Endothelial cell (in vitro differentiated cells): ENCODE measurements at regions not wholly inside any gene's neighbourhood (a gene's known extent, or its start where the extent isn't known, plus 50 kb on each side); places are given as distances from the start of the nearest gene placed in this dataset.
"Not testable (repeated sequence)": the region's sequence is repeated elsewhere in the genome, so short reads cannot be mapped to it uniquely, and the experiment has no call there.

Experiments used
- DNase-seq: peaks from one replicate; pipeline ENCODE4 v3.0.0; 2021; ENCODE audit warnings: low spot score
- H3K27ac Mint-ChIP-seq: one replicate; pipeline ENCODE4 v1.8.0; 2021; ENCODE audit warnings: mixed read lengths, inconsistent platforms; ENCODE audit not compliant: unreplicated experiment
- H3K27me3 Mint-ChIP-seq: one replicate; pipeline ENCODE4 v1.8.0; 2021; ENCODE audit warnings: mild to moderate bottlenecking, moderate library complexity, mixed read lengths, inconsistent platforms; ENCODE audit not compliant: unreplicated experiment
- H3K36me3 Mint-ChIP-seq: one replicate; pipeline ENCODE4 v1.8.0; 2021; ENCODE audit warnings: mild to moderate bottlenecking, low read depth, mixed read lengths, inconsistent platforms; ENCODE audit not compliant: unreplicated experiment
- H3K4me1 Mint-ChIP-seq: one replicate; pipeline ENCODE4 v1.8.0; 2021; ENCODE audit warnings: mild to moderate bottlenecking, mixed read lengths, inconsistent platforms; ENCODE audit not compliant: unreplicated experiment
- H3K4me3 Mint-ChIP-seq: one replicate; pipeline ENCODE4 v1.8.0; 2021; ENCODE audit warnings: mild to moderate bottlenecking, mixed read lengths, inconsistent platforms; ENCODE audit not compliant: unreplicated experiment
- H3K9me3 Mint-ChIP-seq: one replicate; pipeline ENCODE4 v1.8.0; 2021; ENCODE audit warnings: mixed read lengths, inconsistent platforms; ENCODE audit not compliant: unreplicated experiment
- TF ChIP-seq, protein P1 (sequence below): fragments of 200-600 bp; sonication (generic); IDR thresholded peaks from one replicate; pipeline ENCODE4 v1.5.0; 2021; ENCODE audit warnings: antibody characterized with exemption; ENCODE audit not compliant: unreplicated experiment

DNA sequence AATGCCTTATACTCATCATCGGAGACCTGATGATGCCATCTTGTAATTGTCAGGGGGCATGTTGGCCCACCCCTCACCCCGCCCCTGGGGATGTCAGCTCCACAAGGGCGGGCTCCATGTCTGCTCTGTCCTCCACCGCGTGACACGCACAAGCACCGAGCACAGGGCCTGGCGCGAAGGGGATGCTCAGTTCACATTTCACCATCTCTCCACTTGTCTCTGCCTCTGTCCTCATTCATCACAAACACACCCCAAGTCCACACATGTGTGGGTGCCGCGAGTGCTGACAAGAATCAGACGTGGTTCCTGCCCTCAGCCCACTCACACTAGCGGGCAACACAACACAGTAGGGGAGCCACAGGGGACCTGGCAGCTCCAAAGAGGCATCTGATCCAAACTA lies 151.2 kb upstream of the PTPN1 start:
- Mint-ChIP-seq H3K36me3 (no peaks in the 10 kb centered on the region), H3K9me3 (no peaks in the 10 kb centered on the region), H3K27me3 (peaks cover 5% of the 10 kb centered on the region), H3K4me3 (no peak overlapping the region), H3K27ac (no peak overlapping the region), H3K4me1 (no peaks in the 10 kb centered on the region)
- DNase-seq: no peak
- TF ChIP-seq, protein P1, sequence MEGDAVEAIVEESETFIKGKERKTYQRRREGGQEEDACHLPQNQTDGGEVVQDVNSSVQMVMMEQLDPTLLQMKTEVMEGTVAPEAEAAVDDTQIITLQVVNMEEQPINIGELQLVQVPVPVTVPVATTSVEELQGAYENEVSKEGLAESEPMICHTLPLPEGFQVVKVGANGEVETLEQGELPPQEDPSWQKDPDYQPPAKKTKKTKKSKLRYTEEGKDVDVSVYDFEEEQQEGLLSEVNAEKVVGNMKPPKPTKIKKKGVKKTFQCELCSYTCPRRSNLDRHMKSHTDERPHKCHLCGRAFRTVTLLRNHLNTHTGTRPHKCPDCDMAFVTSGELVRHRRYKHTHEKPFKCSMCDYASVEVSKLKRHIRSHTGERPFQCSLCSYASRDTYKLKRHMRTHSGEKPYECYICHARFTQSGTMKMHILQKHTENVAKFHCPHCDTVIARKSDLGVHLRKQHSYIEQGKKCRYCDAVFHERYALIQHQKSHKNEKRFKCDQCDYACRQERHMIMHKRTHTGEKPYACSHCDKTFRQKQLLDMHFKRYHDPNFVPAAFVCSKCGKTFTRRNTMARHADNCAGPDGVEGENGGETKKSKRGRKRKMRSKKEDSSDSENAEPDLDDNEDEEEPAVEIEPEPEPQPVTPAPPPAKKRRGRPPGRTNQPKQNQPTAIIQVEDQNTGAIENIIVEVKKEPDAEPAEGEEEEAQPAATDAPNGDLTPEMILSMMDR: no peak

DNA sequence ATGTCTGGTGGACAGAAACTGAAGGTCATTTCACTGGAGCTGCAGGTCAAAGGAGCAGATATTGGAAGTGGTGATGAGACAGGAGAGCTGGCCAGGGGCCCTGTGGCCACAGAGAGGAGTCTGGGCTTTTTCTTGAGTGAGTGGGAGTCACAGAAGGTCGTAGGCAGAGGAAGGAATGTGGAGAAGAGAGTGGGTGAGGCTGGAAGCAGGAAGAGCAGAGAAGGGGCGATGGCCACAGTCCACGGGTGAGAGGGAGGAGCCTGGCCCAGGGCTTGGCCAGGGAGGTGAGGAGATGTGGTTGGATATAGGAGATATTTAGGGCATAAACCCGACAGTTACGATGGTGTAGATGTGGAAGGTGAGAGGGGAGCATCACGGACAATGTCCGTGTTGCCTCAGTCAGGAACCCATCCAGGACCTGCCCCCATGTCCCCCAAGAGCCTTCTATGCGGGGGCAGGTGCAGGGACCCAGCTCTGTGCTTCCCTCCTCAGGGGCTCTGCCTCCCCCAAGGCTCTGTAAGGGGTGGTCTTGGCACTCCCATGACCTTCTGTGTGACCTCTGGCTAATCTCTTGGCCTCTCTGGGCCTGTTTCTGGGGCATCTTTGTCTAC lies 150.5 kb upstream of the PTPN1 start:
- no peaks in the 10 kb centered on the region for H3K9me3 Mint-ChIP-seq
- no peaks in the 10 kb centered on the region for H3K4me1 Mint-ChIP-seq
- no peak overlapping the region for H3K27ac Mint-ChIP-seq

DNA sequence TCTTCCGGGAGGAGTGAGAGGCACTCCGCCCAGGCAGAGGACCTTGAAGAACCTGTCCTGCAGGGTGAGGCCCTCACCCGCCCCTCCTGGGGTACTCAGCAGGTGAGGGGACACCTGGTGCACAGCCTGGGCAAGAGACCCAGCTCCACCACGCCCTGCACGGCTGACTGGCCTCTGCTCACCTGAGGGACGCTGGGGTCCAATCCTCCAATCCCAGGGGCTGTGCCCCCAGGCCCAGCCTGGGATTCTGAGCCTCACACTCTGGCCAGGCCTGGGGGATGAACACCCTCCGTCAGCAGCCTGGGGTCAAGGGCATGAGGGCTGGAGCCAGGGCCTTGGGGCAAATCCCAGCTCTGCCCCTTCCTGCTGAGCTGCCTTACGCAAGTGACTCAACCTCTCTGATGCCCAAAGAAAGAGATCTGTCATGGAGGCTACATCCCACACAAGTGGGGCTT lies 149.9 kb upstream of the PTPN1 start:
- TF ChIP-seq, protein P1: no peak
- Mint-ChIP-seq H3K27ac (no peak overlapping the region), H3K9me3 (no peaks in the 10 kb centered on the region), H3K27me3 (peaks cover 5% of the 10 kb centered on the region), H3K4me3 (no peak overlapping the region), H3K36me3 (no peaks in the 10 kb centered on the region), H3K4me1 (no peaks in the 10 kb centered on the region)
- no peak for DNase-seq

More for the DNA sequence above, 150.5 kb upstream of the PTPN1 start:
- Mint-ChIP-seq H3K4me3 (no peak overlapping the region), H3K36me3 (no peaks in the 10 kb centered on the region), H3K27me3 (peaks cover 5% of the 10 kb centered on the region)
- DNase-seq: no peak
- TF ChIP-seq, protein P1: no peak

DNA sequence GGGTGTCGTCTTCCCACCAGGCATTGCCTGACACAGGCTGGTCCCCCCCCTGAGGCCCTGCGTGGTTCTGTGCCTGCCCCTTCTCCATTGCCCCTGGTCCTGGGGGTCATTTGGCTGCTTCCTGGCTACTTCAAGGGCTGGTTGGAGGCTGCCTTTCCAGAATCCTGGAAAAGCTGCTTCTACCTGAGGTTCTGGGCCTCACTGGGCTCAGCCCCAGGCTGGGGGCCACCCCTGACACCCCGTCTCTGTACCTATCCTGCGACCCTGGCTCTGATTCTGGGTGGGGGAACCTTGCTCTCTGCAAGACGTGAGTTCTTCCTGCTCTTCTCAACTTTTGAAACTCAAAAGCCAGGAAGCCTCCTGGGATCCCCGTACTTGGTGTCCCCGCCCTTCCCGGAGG lies 149.3 kb upstream of the PTPN1 start:
- H3K9me3 Mint-ChIP-seq: no peaks in the 10 kb centered on the region
- H3K4me3 Mint-ChIP-seq: no peak overlapping the region
- TF ChIP-seq, protein P1: no peak
- H3K27ac Mint-ChIP-seq: no peak overlapping the region
- peaks cover 5% of the 10 kb centered on the region for H3K27me3 Mint-ChIP-seq
- H3K36me3 Mint-ChIP-seq: no peaks in the 10 kb centered on the region
- DNase-seq: no peak
- no peaks in the 10 kb centered on the region for H3K4me1 Mint-ChIP-seq

DNA sequence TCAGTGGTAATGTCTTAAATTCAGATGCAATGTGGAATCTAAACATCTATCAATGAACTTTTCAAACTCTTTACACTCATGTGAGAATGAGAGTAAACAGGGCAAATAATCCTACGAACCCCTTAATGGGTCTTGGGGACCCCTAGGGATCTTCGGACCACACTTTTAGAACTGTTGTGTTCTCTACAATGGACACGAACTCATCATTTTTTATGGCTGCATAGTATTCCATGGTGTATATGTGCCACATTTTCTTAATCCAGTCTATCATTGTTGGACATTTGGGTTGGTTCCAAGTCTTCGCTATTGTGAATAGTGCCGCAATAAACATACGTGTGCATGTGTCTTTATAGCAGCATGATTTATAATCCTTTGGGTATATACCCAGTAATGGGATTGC lies 148.0 kb upstream of the PTPN1 start:
- H3K9me3 Mint-ChIP-seq, H3K4me3 Mint-ChIP-seq, H3K27ac Mint-ChIP-seq, H3K4me1 Mint-ChIP-seq, DNase-seq, H3K27me3 Mint-ChIP-seq, H3K36me3 Mint-ChIP-seq: not testable (repeated sequence)
